ENCODE measurements at regions not wholly inside any gene's neighbourhood (a gene's known extent, or its start where the extent isn't known, plus 50 kb on each side); places are given as distances from the start of the nearest gene placed in this dataset.
A peak's percentile ranks its signal among the peaks of the same experiment; 100 is the strongest.

DNA sequence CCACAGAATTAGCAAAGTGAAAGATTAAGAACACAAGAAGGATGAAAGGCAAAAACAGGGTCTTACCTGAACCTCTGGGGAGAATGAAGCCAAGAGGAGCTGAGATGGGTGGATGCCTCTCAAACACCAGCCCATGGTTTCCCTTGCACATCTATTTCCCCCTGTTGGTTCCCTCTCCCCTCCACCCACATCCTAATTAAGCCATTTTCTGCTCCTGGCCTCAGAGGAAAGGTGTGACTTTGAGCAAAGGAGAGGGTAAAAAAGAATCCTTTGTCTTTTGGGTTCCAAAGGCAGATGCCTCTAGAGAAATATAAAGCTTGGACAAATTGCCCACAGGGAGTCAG is 214.9 kb downstream of the RAP2A start:
- TF ChIP-seq POLR2A (IDR thresholded peaks at IDR 0.05) (no peak), POLR2AphosphoS5 (IDR thresholded peaks at IDR 0.05) (no peak)
- TF ChIP-seq, protein P1, sequence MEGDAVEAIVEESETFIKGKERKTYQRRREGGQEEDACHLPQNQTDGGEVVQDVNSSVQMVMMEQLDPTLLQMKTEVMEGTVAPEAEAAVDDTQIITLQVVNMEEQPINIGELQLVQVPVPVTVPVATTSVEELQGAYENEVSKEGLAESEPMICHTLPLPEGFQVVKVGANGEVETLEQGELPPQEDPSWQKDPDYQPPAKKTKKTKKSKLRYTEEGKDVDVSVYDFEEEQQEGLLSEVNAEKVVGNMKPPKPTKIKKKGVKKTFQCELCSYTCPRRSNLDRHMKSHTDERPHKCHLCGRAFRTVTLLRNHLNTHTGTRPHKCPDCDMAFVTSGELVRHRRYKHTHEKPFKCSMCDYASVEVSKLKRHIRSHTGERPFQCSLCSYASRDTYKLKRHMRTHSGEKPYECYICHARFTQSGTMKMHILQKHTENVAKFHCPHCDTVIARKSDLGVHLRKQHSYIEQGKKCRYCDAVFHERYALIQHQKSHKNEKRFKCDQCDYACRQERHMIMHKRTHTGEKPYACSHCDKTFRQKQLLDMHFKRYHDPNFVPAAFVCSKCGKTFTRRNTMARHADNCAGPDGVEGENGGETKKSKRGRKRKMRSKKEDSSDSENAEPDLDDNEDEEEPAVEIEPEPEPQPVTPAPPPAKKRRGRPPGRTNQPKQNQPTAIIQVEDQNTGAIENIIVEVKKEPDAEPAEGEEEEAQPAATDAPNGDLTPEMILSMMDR (IDR thresholded peaks at IDR 0.05 in 8 of 11, conservative IDR thresholded peaks at IDR 0.05 in 3 of 11): no peak
- Histone ChIP-seq H3K36me3 (no peaks in the 10 kb centered on the region), H3K9me3 (no peaks in the 10 kb centered on the region), H3K4me1 (peaks cover 0 to 4% (median 0%) of the 10 kb centered on the region in 6 donors), H3K27me3 (replicated peaks in 1 of 7) (no peaks in the 10 kb centered on the region), H3K27ac (no peak overlapping the region), H3K4me3 (no peak overlapping the region)
- no peak for DNase-seq
- intact Hi-C loops (cut with DNase I; ENCODE audit: low total_unique reads): no loop called here

DNA sequence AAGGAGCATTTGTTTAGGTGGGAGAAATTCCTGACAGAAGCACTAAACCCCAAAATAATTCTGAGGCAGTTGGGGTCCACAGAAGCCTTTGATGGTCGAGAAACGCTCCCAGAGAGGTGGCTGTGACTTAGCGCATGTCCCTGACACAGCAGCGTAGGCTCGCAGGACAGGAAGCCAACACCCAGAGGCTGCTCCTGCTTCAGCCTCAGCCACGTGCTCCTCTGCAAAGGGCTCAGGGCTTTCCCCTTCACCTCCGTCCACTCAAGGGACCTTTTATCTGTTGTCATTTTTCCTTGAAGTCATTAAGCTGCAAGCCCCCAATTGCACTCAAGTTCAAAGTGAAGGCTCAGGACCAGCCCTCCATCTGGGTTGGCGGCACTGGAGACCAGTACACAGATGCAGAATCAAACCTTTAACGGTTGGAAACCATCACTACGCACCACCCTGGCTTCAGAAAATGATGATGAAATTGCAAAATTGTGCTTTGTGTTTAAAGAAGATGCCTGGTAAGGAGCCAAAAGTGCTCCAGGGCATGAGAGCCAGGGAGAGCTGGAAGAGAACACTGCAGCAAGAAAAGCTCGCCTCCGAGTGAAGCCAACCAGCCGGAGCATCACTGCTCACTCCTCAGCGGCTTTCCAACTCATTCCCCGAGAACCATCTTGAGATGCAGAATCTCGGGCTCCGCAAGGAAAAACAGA is 219.6 kb downstream of the RAP2A start:
- TF ChIP-seq, protein P1 (IDR thresholded peaks at IDR 0.05 in 8 of 11, conservative IDR thresholded peaks at IDR 0.05 in 3 of 11): no peak
- TF ChIP-seq POLR2AphosphoS5 (IDR thresholded peaks at IDR 0.05) (peak in 1 of 3 donors; percentile 11), POLR2A (IDR thresholded peaks at IDR 0.05) (no peak)
- 75 to 81% (median 76%) methylated on average over 17 of the region's 17 CpGs for WGBS, 5 donors

DNA sequence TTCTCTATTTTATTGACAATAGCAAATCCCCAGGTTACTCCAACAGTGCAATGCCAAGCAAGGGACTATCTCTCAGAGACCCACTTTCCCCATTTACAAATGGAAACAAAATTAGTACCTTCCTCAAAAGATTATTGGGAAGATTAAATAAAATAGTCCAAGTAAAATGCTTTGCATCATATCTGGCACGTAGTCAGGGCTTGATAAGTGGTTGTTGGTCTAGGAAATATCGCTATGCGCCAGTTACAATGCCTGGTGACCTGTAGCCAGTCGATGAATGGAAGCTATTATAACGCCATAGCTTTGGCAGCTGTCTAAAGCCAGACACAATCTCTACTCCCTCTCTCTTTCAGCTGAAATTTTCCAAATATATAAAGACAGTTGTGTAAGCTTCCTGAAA is 220.3 kb downstream of the RAP2A start:
- Histone ChIP-seq H3K9me3 (no peaks in the 10 kb centered on the region), H3K4me3 (no peak overlapping the region), H3K4me1 (peaks cover 0 to 4% (median 0%) of the 10 kb centered on the region in 6 donors), H3K27me3 (replicated peaks in 1 of 7) (no peaks in the 10 kb centered on the region), H3K36me3 (no peaks in the 10 kb centered on the region), H3K27ac (no peak overlapping the region)
- no peak for DNase-seq
- TF ChIP-seq POLR2A (IDR thresholded peaks at IDR 0.05) (no peak), POLR2AphosphoS5 (IDR thresholded peaks at IDR 0.05) (no peak)
- TF ChIP-seq, protein P1 (IDR thresholded peaks at IDR 0.05 in 8 of 11, conservative IDR thresholded peaks at IDR 0.05 in 3 of 11): no peak
- intact Hi-C loops (cut with DNase I; ENCODE audit: low total_unique reads): loop anchor here (10.0 kb wide), 1 partner anchor 219 kb away; the partner anchor contains the start of gene RAP2A
- WGBS, 5 donors: 81 to 86% (median 85%) methylated on average over 5 of the region's 5 CpGs

More for the DNA sequence above, 219.6 kb downstream of the RAP2A start:
- H3K9me3 ChIP-seq: no peaks in the 10 kb centered on the region
- H3K36me3 ChIP-seq: no peaks in the 10 kb centered on the region
- H3K4me3 ChIP-seq: no peak overlapping the region
- H3K27me3 ChIP-seq (replicated peaks in 1 of 7): no peaks in the 10 kb centered on the region
- no peak overlapping the region for H3K27ac ChIP-seq
- intact Hi-C loops (cut with DNase I; ENCODE audit: low total_unique reads): loop anchor here (10.0 kb wide), 1 partner anchor 219 kb away; the partner anchor contains the start of gene RAP2A
- DNase-seq: no peak
- peaks cover 0 to 4% (median 0%) of the 10 kb centered on the region in 6 donors for H3K4me1 ChIP-seq

DNA sequence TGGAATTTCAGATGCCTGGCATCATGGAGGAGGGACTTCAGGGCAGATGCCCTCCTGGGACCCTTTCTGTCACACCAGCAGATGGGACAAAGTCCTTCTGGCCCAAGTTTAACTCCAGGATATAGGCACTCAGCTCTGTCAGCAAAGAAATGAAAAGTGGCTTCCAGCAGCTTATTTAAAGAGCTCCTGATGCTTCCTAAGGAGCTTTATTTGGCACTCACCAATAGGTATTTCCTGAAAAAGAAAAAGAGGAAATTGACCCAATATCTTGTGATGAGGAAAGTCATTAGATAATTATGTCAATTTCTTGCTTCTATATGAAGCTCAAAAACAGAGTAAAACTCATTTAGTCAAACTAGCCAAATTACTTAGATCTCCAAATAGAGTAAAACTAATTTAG is 224.6 kb downstream of the RAP2A start:
- intact Hi-C loops (cut with DNase I; ENCODE audit: low total_unique reads): loop anchor here (10.0 kb wide), 1 partner anchor 224 kb away; the partner anchor contains the start of gene RAP2A
- DNase-seq: no peak
- Histone ChIP-seq H3K27me3 (replicated peaks in 1 of 7) (no peaks in the 10 kb centered on the region), H3K4me3 (no peak overlapping the region), H3K4me1 (peaks cover 0 to 17% (median 0%) of the 10 kb centered on the region in 6 donors), H3K9me3 (no peaks in the 10 kb centered on the region), H3K36me3 (no peaks in the 10 kb centered on the region), H3K27ac (no peak overlapping the region)
- TF ChIP-seq, protein P1 (IDR thresholded peaks at IDR 0.05 in 8 of 11, conservative IDR thresholded peaks at IDR 0.05 in 3 of 11): no peak
- TF ChIP-seq POLR2A (IDR thresholded peaks at IDR 0.05) (no peak), POLR2AphosphoS5 (IDR thresholded peaks at IDR 0.05) (no peak)
